IMR-90 (cell line): ENCODE measurements at regions not wholly inside any gene's neighbourhood (a gene's known extent, or its start where the extent isn't known, plus 50 kb on each side); places are given as distances from the start of the nearest gene placed in this dataset.

Experiments used
- BHLHE40 ChIP-seq: fragments of 150-350 bp; IDR thresholded peaks from 2 replicates; pipeline ENCODE4 v1.6.1; 2016; ENCODE audit warnings: mild to moderate bottlenecking, low read depth, low read length
- CEBPB ChIP-seq: IDR thresholded peaks from 2 replicates; pipeline ENCODE4 v1.6.1; 2012; ENCODE audit warnings: low read depth, low read length, improper control_type of control experiment
- FOS ChIP-seq: fragments of 150-350 bp; IDR thresholded peaks from 2 replicates; pipeline ENCODE4 v1.6.1; 2016; ENCODE audit warnings: low read depth, low read length
- MAFK ChIP-seq: IDR thresholded peaks from 2 replicates; pipeline ENCODE4 v1.6.1; 2012; ENCODE audit warnings: low read depth, low read length, improper control_type of control experiment
- MAZ ChIP-seq: IDR thresholded peaks from 2 replicates; pipeline ENCODE4 v1.6.1; 2012; ENCODE audit warnings: low read depth, mild to moderate bottlenecking, low read length, improper control_type of control experiment, moderate library complexity, borderline replicate concordance
- POLR2A ChIP-seq: IDR thresholded peaks from 2 replicates; pipeline ENCODE4 v1.6.1; 2012; ENCODE audit warnings: mild to moderate bottlenecking, low read depth, low read length
- SMC3 ChIP-seq: fragments of 150-350 bp; IDR thresholded peaks from 2 replicates; pipeline ENCODE4 v1.6.1; 2016; ENCODE audit warnings: low read depth, mild to moderate bottlenecking, antibody characterized with exemption, low read length, moderate library complexity
- TF ChIP-seq, protein P1 (sequence below): conservative IDR thresholded peaks from 2 replicates; pipeline ENCODE4 v1.5.1; 2012; ENCODE audit warnings: mild to moderate bottlenecking, low read depth, low read length, improper control_type of control experiment
- TF ChIP-seq, protein P2 (sequence below): fragments of 150-350 bp; IDR thresholded peaks from 2 replicates; pipeline ENCODE4 v1.6.1; 2017; ENCODE audit warnings: mild to moderate bottlenecking, antibody characterized with exemption, low read length, low read depth

DNA sequence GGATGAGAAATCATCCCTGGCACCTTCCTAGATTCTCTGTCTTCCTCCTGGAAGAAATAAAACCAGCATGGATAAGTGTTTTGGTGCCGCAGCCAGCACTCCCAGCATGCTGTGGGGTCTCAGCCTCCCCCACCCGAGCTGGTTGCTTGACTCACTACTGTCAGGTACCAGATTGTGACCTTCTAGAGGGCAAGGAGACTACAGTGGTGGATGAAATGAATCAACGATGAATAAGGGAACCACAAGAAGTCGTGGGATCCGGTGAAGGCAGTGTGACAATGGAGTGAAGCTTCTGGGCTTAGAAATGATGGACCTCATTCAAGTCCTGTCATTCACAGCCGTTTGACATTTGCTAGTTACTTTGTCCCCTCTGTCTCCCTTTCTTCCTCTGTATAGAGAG lies 50.2 kb upstream of the SLCO3A1 start:
- TF ChIP-seq, protein P1, sequence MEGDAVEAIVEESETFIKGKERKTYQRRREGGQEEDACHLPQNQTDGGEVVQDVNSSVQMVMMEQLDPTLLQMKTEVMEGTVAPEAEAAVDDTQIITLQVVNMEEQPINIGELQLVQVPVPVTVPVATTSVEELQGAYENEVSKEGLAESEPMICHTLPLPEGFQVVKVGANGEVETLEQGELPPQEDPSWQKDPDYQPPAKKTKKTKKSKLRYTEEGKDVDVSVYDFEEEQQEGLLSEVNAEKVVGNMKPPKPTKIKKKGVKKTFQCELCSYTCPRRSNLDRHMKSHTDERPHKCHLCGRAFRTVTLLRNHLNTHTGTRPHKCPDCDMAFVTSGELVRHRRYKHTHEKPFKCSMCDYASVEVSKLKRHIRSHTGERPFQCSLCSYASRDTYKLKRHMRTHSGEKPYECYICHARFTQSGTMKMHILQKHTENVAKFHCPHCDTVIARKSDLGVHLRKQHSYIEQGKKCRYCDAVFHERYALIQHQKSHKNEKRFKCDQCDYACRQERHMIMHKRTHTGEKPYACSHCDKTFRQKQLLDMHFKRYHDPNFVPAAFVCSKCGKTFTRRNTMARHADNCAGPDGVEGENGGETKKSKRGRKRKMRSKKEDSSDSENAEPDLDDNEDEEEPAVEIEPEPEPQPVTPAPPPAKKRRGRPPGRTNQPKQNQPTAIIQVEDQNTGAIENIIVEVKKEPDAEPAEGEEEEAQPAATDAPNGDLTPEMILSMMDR = no peak
- TF ChIP-seq SMC3 (no peak), FOS (no peak), POLR2A (no peak), CEBPB (no peak), BHLHE40 (no peak), MAZ (no peak), MAFK (no peak)
- TF ChIP-seq, protein P2, sequence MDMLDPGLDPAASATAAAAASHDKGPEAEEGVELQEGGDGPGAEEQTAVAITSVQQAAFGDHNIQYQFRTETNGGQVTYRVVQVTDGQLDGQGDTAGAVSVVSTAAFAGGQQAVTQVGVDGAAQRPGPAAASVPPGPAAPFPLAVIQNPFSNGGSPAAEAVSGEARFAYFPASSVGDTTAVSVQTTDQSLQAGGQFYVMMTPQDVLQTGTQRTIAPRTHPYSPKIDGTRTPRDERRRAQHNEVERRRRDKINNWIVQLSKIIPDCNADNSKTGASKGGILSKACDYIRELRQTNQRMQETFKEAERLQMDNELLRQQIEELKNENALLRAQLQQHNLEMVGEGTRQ = no peak
